Endothelial cell of umbilical vein (primary cell): ENCODE measurements at regions not wholly inside any gene's neighbourhood (a gene's known extent, or its start where the extent isn't known, plus 50 kb on each side); places are given as distances from the start of the nearest gene placed in this dataset.

Source experiments
- BruUV-seq: library from RNA; stranded (reverse); fragments of 400-500 nt; replicated peaks from 2 replicates; lab custom pipeline; 2021; lab: Mats Ljungman, UMichigan
- CTCF ChIA-PET: fragments of 300-600, 350-600 bp; sonication (Branson Sonifier 250); formaldehyde crosslinking; loops from one replicate; lab custom pipeline; 2021; ENCODE audit warnings: antibody characterized with exemption, inconsistent platforms; lab: Charles Lee
- POLR2A ChIA-PET: fragments of 300-600, 350-600 bp; sonication (Branson Sonifier 250); formaldehyde crosslinking; loops from one replicate; lab custom pipeline; 2021; ENCODE audit warnings: antibody characterized with exemption, inconsistent platforms; lab: Charles Lee
- DNase-seq: peaks from one replicate; pipeline ENCODE4 v3.0.0-alpha.2; 2011; ENCODE audit warnings: low read depth, low spot score
- FAIRE-seq: peaks from 2 replicates; lab custom pipeline; 2011; peaks lifted over from hg19 to GRCh38; lab: Jason Lieb, UNC
- H2AFZ ChIP-seq: 2 replicates; pipeline ENCODE4 v1.6.0; 2012; ENCODE audit warnings: low read depth, low read length, control low read depth, inconsistent platforms
- H3K27ac ChIP-seq: 2 replicates; pipeline ENCODE4 v1.5.1; 2011; ENCODE audit warnings: low read depth, mild to moderate bottlenecking, control low read depth, low read length, moderate library complexity; ENCODE audit not compliant: insufficient read depth
- H3K27me3 ChIP-seq, 2 experiments: 2 replicates each; pipeline versions ENCODE4 v1.6.0 to v1.6.1; 2011; ENCODE audit warnings: low read length in 2 of 2, mixed read lengths in 1 of 2; ENCODE audit not compliant: control insufficient read depth in 2 of 2, insufficient read depth in 2 of 2
- H3K36me3 ChIP-seq, 2 experiments: 2 replicates in 1 of 2; 3 replicates in 1 of 2; pipeline ENCODE4 v1.5.1; 2011; ENCODE audit warnings: low read length in 2 of 2, mild to moderate bottlenecking in 1 of 2, moderate library complexity in 1 of 2; ENCODE audit not compliant: control insufficient read depth in 2 of 2, insufficient read depth in 2 of 2; ENCODE audit errors: extremely low read depth in 1 of 2
- H3K4me1 ChIP-seq: 3 replicates; pipeline ENCODE4 v1.5.1; 2011; ENCODE audit warnings: mild to moderate bottlenecking, low read length; ENCODE audit not compliant: control insufficient read depth, insufficient read depth; ENCODE audit errors: extremely low read depth
- H3K4me2 ChIP-seq: 2 replicates; pipeline ENCODE4 v1.6.1; 2011; ENCODE audit warnings: low read length, control low read depth, mixed read lengths; ENCODE audit not compliant: insufficient read depth
- H3K4me3 ChIP-seq, 3 experiments: fragments of 200-600 bp in 1 of 3; sonication (generic), shearing (Covaris generic) in 1 of 3; replicated peaks in 1 of 3; 2 replicates each; pipeline ENCODE4 v1.5.1; 2011 to 2016; ENCODE audit warnings: control low read depth in 3 of 3, low read length in 3 of 3, mild to moderate bottlenecking in 2 of 3, inconsistent platforms in 1 of 3, low read depth in 1 of 3, moderate library complexity in 1 of 3; ENCODE audit not compliant: insufficient read depth in 1 of 3
- H3K79me2 ChIP-seq: 2 replicates; pipeline ENCODE4 v1.6.0; 2012; ENCODE audit warnings: low read length, inconsistent platforms; ENCODE audit not compliant: control insufficient read depth, insufficient read depth
- H3K9ac ChIP-seq: replicated peaks from 2 replicates; pipeline ENCODE3; 2011; ENCODE audit warnings: low read length, control low read depth; ENCODE audit not compliant: insufficient read depth; ENCODE audit errors: extremely low read depth
- H3K9me1 ChIP-seq: replicated peaks from 3 replicates; pipeline ENCODE4 v1.6.0; 2011; ENCODE audit warnings: mild to moderate bottlenecking, low read length; ENCODE audit not compliant: control insufficient read depth, insufficient read depth; ENCODE audit errors: extremely low read depth
- H3K9me3 ChIP-seq: replicated peaks from 2 replicates; pipeline ENCODE4 v1.5.1; 2012; ENCODE audit warnings: low read length, inconsistent platforms; ENCODE audit not compliant: control insufficient read depth, insufficient read depth
- H4K20me1 ChIP-seq: replicated peaks from 2 replicates; pipeline ENCODE3; 2011; ENCODE audit warnings: mild to moderate bottlenecking, low read length; ENCODE audit not compliant: control insufficient read depth, insufficient read depth; ENCODE audit errors: extremely low read depth
- CTCF ChIP-seq, 2 donors: IDR thresholded peaks; 1 replicate in 1 of 2; 2 replicates in 1 of 2; pipeline ENCODE4 v1.5.1; 2011; ENCODE audit warnings: low read length in 2 of 2, mild to moderate bottlenecking in 2 of 2, moderate library complexity in 2 of 2, control low read depth in 1 of 2, inconsistent platforms in 1 of 2, low read depth in 1 of 2; ENCODE audit not compliant: insufficient read depth in 1 of 2; ENCODE audit errors: extremely low read depth in 1 of 2
- EZH2 ChIP-seq: IDR thresholded peaks from 2 replicates; pipeline ENCODE4 v1.6.1; 2012; ENCODE audit warnings: borderline replicate concordance, low read depth, mild to moderate bottlenecking, moderate library complexity, low read length, inconsistent platforms; ENCODE audit not compliant: severe bottlenecking
- FOS ChIP-seq: IDR thresholded peaks from 2 replicates; pipeline ENCODE4 v1.6.1; 2011; ENCODE audit warnings: mild to moderate bottlenecking, low read length, moderate library complexity, borderline replicate concordance; ENCODE audit not compliant: insufficient read depth
- GATA2 ChIP-seq: IDR thresholded peaks from 2 replicates; pipeline ENCODE4 v1.7.0; 2011; ENCODE audit warnings: low read depth, mild to moderate bottlenecking, moderate library complexity, mixed read lengths, low read length; ENCODE audit not compliant: insufficient read length, insufficient read depth
- JUN ChIP-seq: IDR thresholded peaks from 2 replicates; pipeline ENCODE4 v1.6.1; 2011; ENCODE audit warnings: borderline replicate concordance, low read depth; ENCODE audit not compliant: insufficient read length, insufficient read depth
- MAX ChIP-seq: IDR thresholded peaks from 2 replicates; pipeline ENCODE4 v1.6.1; 2011; ENCODE audit not compliant: insufficient read depth, insufficient read length
- MYC ChIP-seq: IDR thresholded peaks from one replicate; pipeline ENCODE4 v1.6.1; 2011; ENCODE audit warnings: mild to moderate bottlenecking, low read depth, low read length
- POLR2A ChIP-seq: IDR thresholded peaks from 2 replicates; pipeline ENCODE4 v1.6.1; 2012; ENCODE audit warnings: low read depth, mild to moderate bottlenecking, control low read depth, low read length
- POLR2AphosphoS5 ChIP-seq: IDR thresholded peaks from 2 replicates; pipeline ENCODE4 v1.6.1; 2012; ENCODE audit warnings: low read depth, mild to moderate bottlenecking, control low read depth, low read length, moderate library complexity; ENCODE audit not compliant: insufficient read depth
- dilution Hi-C: fragments of 300-500 bp; cut with MboI; formaldehyde crosslinking; loops from one replicate; pipeline ENCODE4 v1.15.0; 2019; ENCODE audit warnings: low sequenced_read_pairs; ENCODE audit not compliant: extremely low pct_ligation_motif_present
- intact Hi-C: fragments of 100-400 bp; cut with micrococcal nuclease; formaldehyde crosslinking; loops from one replicate; pipeline ENCODE4 v1.10.0; 2022

- H3K9me3 ChIP-seq: no peaks in the 10 kb centered on the region
- ChIA-PET POLR2A (no interaction called here), CTCF (no interaction called here)
- no peak for TF ChIP-seq MAX
- TF ChIP-seq POLR2A: no peak
- no peak for TF ChIP-seq EZH2
- TF ChIP-seq FOS: no peak
- no peak for TF ChIP-seq MYC
- no peak overlapping the region for H3K9ac ChIP-seq
- no peaks in the 10 kb centered on the region for H3K27me3 ChIP-seq
- H3K4me2 ChIP-seq: no peak overlapping the region
- H3K4me1 ChIP-seq: no peaks in the 10 kb centered on the region
- H3K36me3 ChIP-seq: no peaks in the 10 kb centered on the region
- H3K9me1 ChIP-seq: no peaks in the 10 kb centered on the region
- dilution Hi-C loops: no loop called here
- no peaks in the 10 kb centered on the region for H3K79me2 ChIP-seq
- H4K20me1 ChIP-seq: no peaks in the 10 kb centered on the region
- DNase-seq (no peak), FAIRE-seq (no peak)
- H3K27ac ChIP-seq: no peak overlapping the region
- no peak overlapping the region for H3K4me3 ChIP-seq
- intact Hi-C loops: no loop called here
- H2AFZ ChIP-seq: no peak overlapping the region
- no TSS peak for BruUV-seq
These were observed 622.1 kb downstream of the PLPP3 start for GRCh38 chr1:55957276-55957675.

GRCh38 chr1:55955016-55955621 is 624.2 kb downstream of the PLPP3 start:
- BruUV-seq: no TSS peak
- FAIRE-seq: no peak
- TF ChIP-seq GATA2: no peak
- TF ChIP-seq FOS: no peak
- TF ChIP-seq EZH2: no peak
- no peak for TF ChIP-seq POLR2AphosphoS5
- TF ChIP-seq CTCF (IDR thresholded peaks at IDR 0.05; ENCODE audit: extremely low read depth in 1 of 2, insufficient read depth in 1 of 2, low read depth in 1 of 2, low read length in 2 of 2): no peak
- TF ChIP-seq MYC: no peak
- no peak for TF ChIP-seq MAX
- no peak for TF ChIP-seq JUN
- no peak for TF ChIP-seq POLR2A

More at GRCh38 chr1:55955016-55955621, 624.2 kb downstream of the PLPP3 start:
- dilution Hi-C loops (no loop called here), intact Hi-C loops (no loop called here)
- POLR2A ChIA-PET: no interaction called here
- Histone ChIP-seq H3K9ac (no peak overlapping the region), H2AFZ (no peak overlapping the region), H3K4me1 (no peaks in the 10 kb centered on the region), H3K36me3 (no peaks in the 10 kb centered on the region), H3K9me3 (no peaks in the 10 kb centered on the region), H3K27me3 (no peaks in the 10 kb centered on the region), H3K9me1 (no peaks in the 10 kb centered on the region), H4K20me1 (no peaks in the 10 kb centered on the region), H3K79me2 (no peaks in the 10 kb centered on the region), H3K27ac (no peak overlapping the region), H3K4me3 (no peak overlapping the region), H3K4me2 (no peak overlapping the region)
- CTCF ChIA-PET: no interaction called here
- DNase-seq: no peak
